ENCODE measurements at regions not wholly inside any gene's neighbourhood (a gene's known extent, or its start where the extent isn't known, plus 50 kb on each side); places are given as distances from the start of the nearest gene placed in this dataset.

GRCh38 chr1:190906206-190906725 is 428.6 kb upstream of the BRINP3 start:
- DNase-seq (ENCODE audit: low read depth, low spot score) (no peak), FAIRE-seq (no peak)
- no peaks in the 10 kb centered on the region for H3K27me3 ChIP-seq (ENCODE audit: control insufficient read depth, extremely low read depth, insufficient read depth, low read length)
- H4K20me1 ChIP-seq (ENCODE audit: control insufficient read depth, extremely low read depth, insufficient read depth, low read length) = no peaks in the 10 kb centered on the region
- H3K27ac ChIP-seq (ENCODE audit: control insufficient read depth, insufficient read depth, low read length) = no peak overlapping the region
- no peak overlapping the region for H3K9ac ChIP-seq (ENCODE audit: control insufficient read depth, extremely low read depth, insufficient read depth, low read length)
- no peaks in the 10 kb centered on the region for H3K79me2 ChIP-seq (ENCODE audit: control insufficient read depth, insufficient read depth, low read length)
- H3K4me1 ChIP-seq (ENCODE audit: control insufficient read depth, extremely low read depth, insufficient read depth, low read length) = no peaks in the 10 kb centered on the region
- no peak overlapping the region for H3K4me2 ChIP-seq (ENCODE audit: control insufficient read depth, extremely low read depth, insufficient read depth, low read depth, low read length)
- dilution Hi-C loops (cut with MboI; ENCODE audit: extremely low pct_ligation_motif_present, low sequenced_read_pairs) = no loop called here
- H2AFZ ChIP-seq (ENCODE audit: control insufficient read depth, low read length) = no peak overlapping the region
- no peaks in the 10 kb centered on the region for H3K9me1 ChIP-seq (ENCODE audit: control insufficient read depth, extremely low read depth, insufficient read depth, low read length)
- no peaks in the 10 kb centered on the region for H3K36me3 ChIP-seq (ENCODE audit: control insufficient read depth in 2 of 2, extremely low read depth in 1 of 2, insufficient read depth in 2 of 2, low read length in 2 of 2)
- no peaks in the 10 kb centered on the region for H3K9me3 ChIP-seq (ENCODE audit: control insufficient read depth, low read depth, low read length)
- no peak overlapping the region for H3K4me3 ChIP-seq (ENCODE audit: control insufficient read depth in 2 of 3, extremely low read depth in 1 of 3, insufficient read depth in 2 of 3, low read depth in 1 of 3, low read length in 3 of 3)
- no peak for TF ChIP-seq EZH2 (IDR thresholded peaks at IDR 0.05; ENCODE audit: low read length)
- no peak for TF ChIP-seq CTCF (optimal IDR thresholded peaks at IDR 0.05 in 1 of 3, IDR thresholded peaks at IDR 0.05 in 1 of 3, conservative IDR thresholded peaks at IDR 0.05 in 1 of 3; ENCODE audit: extremely low read depth in 1 of 3, insufficient read depth in 2 of 3, low read length in 3 of 3)

- H3K9ac ChIP-seq (ENCODE audit: control insufficient read depth, extremely low read depth, insufficient read depth, low read length) = no peak overlapping the region
- no peak overlapping the region for H3K27ac ChIP-seq (ENCODE audit: control insufficient read depth, insufficient read depth, low read length)
- no peaks in the 10 kb centered on the region for H4K20me1 ChIP-seq (ENCODE audit: control insufficient read depth, extremely low read depth, insufficient read depth, low read length)
- FAIRE-seq (no peak), DNase-seq (ENCODE audit: low read depth, low spot score) (no peak)
- H3K4me1 ChIP-seq (ENCODE audit: control insufficient read depth, extremely low read depth, insufficient read depth, low read length) = no peaks in the 10 kb centered on the region
- no peak overlapping the region for H2AFZ ChIP-seq (ENCODE audit: control insufficient read depth, low read length)
- no peaks in the 10 kb centered on the region for H3K36me3 ChIP-seq (ENCODE audit: control insufficient read depth in 2 of 2, extremely low read depth in 1 of 2, insufficient read depth in 2 of 2, low read length in 2 of 2)
- no peak overlapping the region for H3K4me3 ChIP-seq (ENCODE audit: control insufficient read depth in 2 of 3, extremely low read depth in 1 of 3, insufficient read depth in 2 of 3, low read depth in 1 of 3, low read length in 3 of 3)
- TF ChIP-seq CTCF (optimal IDR thresholded peaks at IDR 0.05 in 1 of 3, IDR thresholded peaks at IDR 0.05 in 1 of 3, conservative IDR thresholded peaks at IDR 0.05 in 1 of 3; ENCODE audit: extremely low read depth in 1 of 3, insufficient read depth in 2 of 3, low read length in 3 of 3) (no peak), EZH2 (IDR thresholded peaks at IDR 0.05; ENCODE audit: low read length) (no peak)
- no peaks in the 10 kb centered on the region for H3K9me1 ChIP-seq (ENCODE audit: control insufficient read depth, extremely low read depth, insufficient read depth, low read length)
- no peak overlapping the region for H3K4me2 ChIP-seq (ENCODE audit: control insufficient read depth, extremely low read depth, insufficient read depth, low read depth, low read length)
- H3K27me3 ChIP-seq (ENCODE audit: control insufficient read depth, extremely low read depth, insufficient read depth, low read length) = no peaks in the 10 kb centered on the region
- dilution Hi-C loops (cut with MboI; ENCODE audit: extremely low pct_ligation_motif_present, low sequenced_read_pairs) = no loop called here
- no peaks in the 10 kb centered on the region for H3K9me3 ChIP-seq (ENCODE audit: control insufficient read depth, low read depth, low read length)
- no peaks in the 10 kb centered on the region for H3K79me2 ChIP-seq (ENCODE audit: control insufficient read depth, insufficient read depth, low read length)
Observed at GRCh38 chr1:190908246-190908645, 430.6 kb upstream of the BRINP3 start.

Data from keratinocyte (primary cell).